T follicular helper cell (primary cell): ENCODE measurements at regions not wholly inside any gene's neighbourhood (a gene's known extent, or its start where the extent isn't known, plus 50 kb on each side); places are given as distances from the start of the nearest gene placed in this dataset.

Experiments
- DNase-seq: peaks from one replicate; pipeline ENCODE4 v3.0.0-alpha.2; 2020; ENCODE audit warnings: low read depth

GRCh38 chr4:177696438-177696966 lies 254.3 kb upstream of the AGA start:
- DNase-seq, result no peak

- DNase-seq, result no peak
Measured at GRCh38 chr4:177699365-177700213, 257.4 kb upstream of the AGA start.

- DNase-seq, result no peak
Measured at GRCh38 chr4:177706916-177707315, 264.7 kb upstream of the AGA start.

- no peak for DNase-seq
Measured at GRCh38 chr4:177713454-177713853, 271.2 kb upstream of the AGA start.

GRCh38 chr4:177717407-177717806 lies 275.2 kb upstream of the AGA start:
- no peak for DNase-seq

- no peak for DNase-seq
Measured at GRCh38 chr4:177718514-177718913, 276.3 kb upstream of the AGA start.

GRCh38 chr4:177726111-177726510 lies 283.9 kb upstream of the AGA start:
- DNase-seq, result no peak

GRCh38 chr4:177728361-177729152 lies 286.3 kb upstream of the AGA start:
- no peak for DNase-seq

GRCh38 chr4:177729681-177730080 lies 287.4 kb upstream of the AGA start:
- DNase-seq, result no peak

GRCh38 chr4:177737387-177737940 lies 295.2 kb upstream of the AGA start:
- no peak for DNase-seq

GRCh38 chr4:177740563-177740962 lies 298.3 kb upstream of the AGA start:
- DNase-seq, result no peak

GRCh38 chr4:177759729-177760128 lies 317.5 kb upstream of the AGA start:
- DNase-seq, result no peak

GRCh38 chr4:177761692-177762091 lies 319.5 kb upstream of the AGA start:
- DNase-seq, result no peak

GRCh38 chr4:177769155-177769554 lies 326.9 kb upstream of the AGA start:
- DNase-seq, result no peak

GRCh38 chr4:177770776-177771175 lies 328.5 kb upstream of the AGA start:
- no peak for DNase-seq

GRCh38 chr4:177771645-177772044 lies 329.4 kb upstream of the AGA start:
- no peak for DNase-seq

GRCh38 chr4:177778623-177779022 lies 336.4 kb upstream of the AGA start:
- DNase-seq, result no peak

GRCh38 chr4:177785000-177785399 lies 342.8 kb upstream of the AGA start:
- no peak for DNase-seq

GRCh38 chr4:177789610-177790009 lies 347.4 kb upstream of the AGA start:
- DNase-seq, result no peak

- DNase-seq, result no peak
Measured at GRCh38 chr4:177791188-177791587, 349.0 kb upstream of the AGA start.

- no peak for DNase-seq
Measured at GRCh38 chr4:177796841-177797240, 354.6 kb upstream of the AGA start.

- DNase-seq, result no peak
Measured at GRCh38 chr4:177798161-177798560, 355.9 kb upstream of the AGA start.

GRCh38 chr4:177802162-177802561 lies 359.9 kb upstream of the AGA start:
- DNase-seq, result no peak
